ENCODE measurements at regions not wholly inside any gene's neighbourhood (a gene's known extent, or its start where the extent isn't known, plus 50 kb on each side); places are given as distances from the start of the nearest gene placed in this dataset.

- intact Hi-C loops (cut with micrococcal nuclease), result no loop called here
- Mint-ChIP-seq H3K4me1 (no peaks in the 10 kb centered on the region), H3K36me3 (no peaks in the 10 kb centered on the region), H3K9me3 (peaks cover 3 to 9% of the 10 kb centered on the region in 2 donors), H3K4me3 (no peak overlapping the region), H3K27me3 (ENCODE audit: low read depth in 2 of 2) (no peaks in the 10 kb centered on the region), H3K27ac (no peak overlapping the region)
- ATAC-seq, result no peak
- no peak for TF ChIP-seq CTCF (IDR thresholded peaks at IDR 0.05)
- WGBS (ENCODE audit: insufficient coverage), result 65% methylated on average over 5 of the region's 6 CpGs
- Histone ChIP-seq H3K27me3 (ENCODE audit: control insufficient read depth, insufficient read depth, low read length) (no peaks in the 10 kb centered on the region), H3K4me1 (ENCODE audit: control insufficient read depth, insufficient read depth, low read length) (no peaks in the 10 kb centered on the region), H3K9me3 (ENCODE audit: control insufficient read depth, insufficient read depth, low read length) (no peaks in the 10 kb centered on the region), H3K36me3 (ENCODE audit: control insufficient read depth, insufficient read depth, low read length) (no peaks in the 10 kb centered on the region), H3K27ac (ENCODE audit: low read length) (no peak overlapping the region), H3K4me3 (ENCODE audit: low read length) (no peak overlapping the region)
- DNase-seq, result no peak
These were observed 633.2 kb upstream of the NEGR1 start for GRCh38 chr1:72915581-72915980.

GRCh38 chr1:72911656-72912055 lies 629.3 kb upstream of the NEGR1 start:
- Mint-ChIP-seq H3K9me3 (peaks cover 16 to 23% of the 10 kb centered on the region in 2 donors), H3K4me3 (no peak overlapping the region), H3K27me3 (ENCODE audit: low read depth in 2 of 2) (no peaks in the 10 kb centered on the region), H3K36me3 (no peaks in the 10 kb centered on the region), H3K27ac (no peak overlapping the region), H3K4me1 (no peaks in the 10 kb centered on the region)
- no peaks in the 10 kb centered on the region for H3K9me3 ChIP-seq (ENCODE audit: control insufficient read depth, insufficient read depth, low read length)
- no peak for ATAC-seq
- intact Hi-C loops (cut with micrococcal nuclease), result no loop called here
- no peak overlapping the region for H3K4me3 ChIP-seq (ENCODE audit: low read length)
- H3K36me3 ChIP-seq (ENCODE audit: control insufficient read depth, insufficient read depth, low read length), result no peaks in the 10 kb centered on the region
- WGBS (ENCODE audit: insufficient coverage), result 49% methylated on average over 3 of the region's 3 CpGs
- H3K27me3 ChIP-seq (ENCODE audit: control insufficient read depth, insufficient read depth, low read length), result no peaks in the 10 kb centered on the region
- no peak for DNase-seq
- H3K4me1 ChIP-seq (ENCODE audit: control insufficient read depth, insufficient read depth, low read length), result no peaks in the 10 kb centered on the region
- no peak for TF ChIP-seq CTCF (IDR thresholded peaks at IDR 0.05)
- no peak overlapping the region for H3K27ac ChIP-seq (ENCODE audit: low read length)

GRCh38 chr1:72896256-72896655 lies 613.9 kb upstream of the NEGR1 start:
- ATAC-seq, result no peak
- peaks cover 7 to 9% of the 10 kb centered on the region in 2 donors for H3K9me3 Mint-ChIP-seq

More at GRCh38 chr1:72896256-72896655, 613.9 kb upstream of the NEGR1 start:
- Mint-ChIP-seq H3K4me3 (no peak overlapping the region), H3K36me3 (peaks cover 5% of the 10 kb centered on the region), H3K27ac (no peak overlapping the region), H3K27me3 (ENCODE audit: low read depth in 2 of 2) (no peaks in the 10 kb centered on the region), H3K4me1 (no peaks in the 10 kb centered on the region)
- Histone ChIP-seq H3K36me3 (ENCODE audit: control insufficient read depth, insufficient read depth, low read length) (no peaks in the 10 kb centered on the region), H3K9me3 (ENCODE audit: control insufficient read depth, insufficient read depth, low read length) (no peaks in the 10 kb centered on the region), H3K4me1 (ENCODE audit: control insufficient read depth, insufficient read depth, low read length) (no peaks in the 10 kb centered on the region), H3K27me3 (ENCODE audit: control insufficient read depth, insufficient read depth, low read length) (no peaks in the 10 kb centered on the region), H3K27ac (ENCODE audit: low read length) (no peak overlapping the region), H3K4me3 (ENCODE audit: low read length) (no peak overlapping the region)
- TF ChIP-seq CTCF (IDR thresholded peaks at IDR 0.05), result no peak
- intact Hi-C loops (cut with micrococcal nuclease), result no loop called here
- DNase-seq, result no peak

Data from natural killer cell (primary cell).